ENCODE measurements at regions not wholly inside any gene's neighbourhood (a gene's known extent, or its start where the extent isn't known, plus 50 kb on each side); places are given as distances from the start of the nearest gene placed in this dataset.

DNA sequence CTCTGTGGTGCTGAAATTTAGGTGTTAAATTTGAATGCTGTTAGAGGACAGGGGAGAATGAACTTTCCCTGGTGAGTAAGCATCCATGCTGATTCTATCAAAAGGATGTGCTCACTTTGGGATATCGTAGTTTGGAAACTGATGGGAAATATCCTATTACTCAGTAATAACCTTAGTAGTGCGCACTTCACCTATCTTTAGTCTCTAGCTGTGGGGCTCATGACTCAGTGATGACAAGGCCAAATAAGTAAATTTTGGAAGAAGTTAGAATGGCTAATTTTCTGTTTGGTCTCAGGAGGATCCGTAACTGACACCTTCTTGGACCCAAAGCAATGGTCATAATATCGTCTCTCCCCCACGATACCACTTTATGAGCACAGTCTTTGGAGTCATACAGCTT lies 448.4 kb downstream of the PSAT1 start:
- TF ChIP-seq, protein P1, sequence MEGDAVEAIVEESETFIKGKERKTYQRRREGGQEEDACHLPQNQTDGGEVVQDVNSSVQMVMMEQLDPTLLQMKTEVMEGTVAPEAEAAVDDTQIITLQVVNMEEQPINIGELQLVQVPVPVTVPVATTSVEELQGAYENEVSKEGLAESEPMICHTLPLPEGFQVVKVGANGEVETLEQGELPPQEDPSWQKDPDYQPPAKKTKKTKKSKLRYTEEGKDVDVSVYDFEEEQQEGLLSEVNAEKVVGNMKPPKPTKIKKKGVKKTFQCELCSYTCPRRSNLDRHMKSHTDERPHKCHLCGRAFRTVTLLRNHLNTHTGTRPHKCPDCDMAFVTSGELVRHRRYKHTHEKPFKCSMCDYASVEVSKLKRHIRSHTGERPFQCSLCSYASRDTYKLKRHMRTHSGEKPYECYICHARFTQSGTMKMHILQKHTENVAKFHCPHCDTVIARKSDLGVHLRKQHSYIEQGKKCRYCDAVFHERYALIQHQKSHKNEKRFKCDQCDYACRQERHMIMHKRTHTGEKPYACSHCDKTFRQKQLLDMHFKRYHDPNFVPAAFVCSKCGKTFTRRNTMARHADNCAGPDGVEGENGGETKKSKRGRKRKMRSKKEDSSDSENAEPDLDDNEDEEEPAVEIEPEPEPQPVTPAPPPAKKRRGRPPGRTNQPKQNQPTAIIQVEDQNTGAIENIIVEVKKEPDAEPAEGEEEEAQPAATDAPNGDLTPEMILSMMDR (IDR thresholded peaks at IDR 0.05): no peak
- no peak for TF ChIP-seq POLR2A (IDR thresholded peaks at IDR 0.05)
- TF ChIP-seq EP300 (IDR thresholded peaks at IDR 0.05): no peak
- no peak for TF ChIP-seq POLR2AphosphoS5 (IDR thresholded peaks at IDR 0.05)
